ENCODE measurements at regions not wholly inside any gene's neighbourhood (a gene's known extent, or its start where the extent isn't known, plus 50 kb on each side); places are given as distances from the start of the nearest gene placed in this dataset.

GRCh38 chr13:64029343-64030093, 2613.9 kb upstream of the PCDH20 start:
- TF ChIP-seq POLR2A (IDR thresholded peaks at IDR 0.05) (no peak), CTCF (IDR thresholded peaks at IDR 0.05) (no peak)
